GM18870 (cell line): ENCODE measurements at regions not wholly inside any gene's neighbourhood (a gene's known extent, or its start where the extent isn't known, plus 50 kb on each side); places are given as distances from the start of the nearest gene placed in this dataset.

ENCODE experiments used
- ATAC-seq: cut with Tn5 transposase; IDR thresholded peaks from one replicate; pipeline ENCODE4 v1.9.1; 2021; ENCODE audit warnings: moderate library complexity; ENCODE audit not compliant: unreplicated experiment

- peak; percentile 12 for ATAC-seq
These were observed 50.5 kb upstream of the ATF3 start for GRCh38 chr1:212557739-212558692.

- peak; percentile 70 for ATAC-seq
These were observed 49.7 kb upstream of the ATF3 start for GRCh38 chr1:212558693-212559480.
